ENCODE measurements at regions not wholly inside any gene's neighbourhood (a gene's known extent, or its start where the extent isn't known, plus 50 kb on each side); places are given as distances from the start of the nearest gene placed in this dataset.

GRCh38 chr4:28232376-28232775 is 1371.7 kb downstream of the STIM2 start (continued):
- no peak for TF ChIP-seq RXRA (IDR thresholded peaks at IDR 0.05; ENCODE audit: borderline replicate concordance, low read depth)
- no peak for TF ChIP-seq RAD21 (IDR thresholded peaks at IDR 0.05; ENCODE audit: low read length)
- no peak for TF ChIP-seq USF2 (IDR thresholded peaks at IDR 0.05; ENCODE audit: borderline replicate concordance, low read depth, low read length)

- Histone ChIP-seq H2AFZ (ENCODE audit: low read depth) (0 out of 2 replicates have a peak overlapping the region, but pooled peaks have one; percentile 7), H4K20me1 (ENCODE audit: insufficient read depth) (no peaks in the 10 kb centered on the region), H3F3A (replicated peaks; ENCODE audit: insufficient read depth) (no peaks in the 10 kb centered on the region), H3K9ac (no peak overlapping the region), H3K9me2 (no peaks in the 10 kb centered on the region), H3K9me3 (no peaks in the 10 kb centered on the region), H3K4me2 (no peak overlapping the region), H3K27me3 (ENCODE audit: insufficient read depth) (no peaks in the 10 kb centered on the region), H3K4me1 (ENCODE audit: control insufficient read depth in 1 of 2, insufficient read depth in 2 of 2, low read depth in 1 of 2, low read length in 1 of 2) (peaks cover 0 to 16% of the 10 kb centered on the region in 2 experiments; a peak in 1 of 4 replicates), H3K27ac (ENCODE audit: low read depth in 2 of 2, low read length in 1 of 2) (no peak overlapping the region), H3K4me3 (ENCODE audit: low read depth in 2 of 2, low read length in 1 of 2) (no peak overlapping the region), H3K79me2 (ENCODE audit: insufficient read depth) (no peaks in the 10 kb centered on the region), H3K36me3 (replicated peaks in 1 of 2; ENCODE audit: control insufficient read depth in 1 of 2, insufficient read depth in 2 of 2, low read length in 1 of 2) (no peaks in the 10 kb centered on the region)
- TF ChIP-seq MXI1 (IDR thresholded peaks at IDR 0.05; ENCODE audit: low read depth, low read length) (no peak), SMC3 (IDR thresholded peaks at IDR 0.05; ENCODE audit: low read depth, low read length) (no peak), GABPA (IDR thresholded peaks at IDR 0.05; ENCODE audit: low read depth) (no peak), IRF3 (IDR thresholded peaks at IDR 0.05; ENCODE audit: low read depth, low read length) (no peak), NRF1 (IDR thresholded peaks at IDR 0.05; ENCODE audit: low read depth, low read length) (no peak), CTCF (IDR thresholded peaks at IDR 0.05) (no peak), ZBTB33 (IDR thresholded peaks at IDR 0.05; ENCODE audit: borderline replicate concordance, low read depth) (no peak), CHD2 (IDR thresholded peaks at IDR 0.05; ENCODE audit: low read length, partially characterized antibody) (no peak)
- 22% methylated on average over 1 of the region's 1 CpG for WGBS (ENCODE audit: low lambda C conversion rate)
- ChIA-PET POLR2A (no interaction called here), CTCF (no interaction called here)
- no peak for DNase-seq
Observed at GRCh38 chr4:28232951-28233350, 1372.3 kb downstream of the STIM2 start.

Measured in SK-N-SH (cell line).